H9 (cell line): ENCODE measurements at regions not wholly inside any gene's neighbourhood (a gene's known extent, or its start where the extent isn't known, plus 50 kb on each side); places are given as distances from the start of the nearest gene placed in this dataset.

ENCODE experiments used
- DNase-seq: peaks from one replicate; pipeline ENCODE4 v3.0.0-alpha.2; 2017
- H2AFZ ChIP-seq: one replicate; pipeline ENCODE4 v1.6.1; 2013; ENCODE audit warnings: mild to moderate bottlenecking, low read length, control low read depth, moderate library complexity
- H2AK5ac ChIP-seq: 2 replicates; pipeline ENCODE4 v1.6.1; 2013; ENCODE audit warnings: low read length, control low read depth, mixed read lengths; ENCODE audit not compliant: insufficient read length
- H2BK120ac ChIP-seq: one replicate; pipeline ENCODE4 v1.6.1; 2013; ENCODE audit warnings: low read depth, mild to moderate bottlenecking, low read length, control low read depth, inconsistent platforms; ENCODE audit not compliant: poor library complexity, severe bottlenecking
- H2BK12ac ChIP-seq: 2 replicates; pipeline ENCODE4 v1.6.1; 2013; ENCODE audit warnings: low read length, control low read depth, mixed read lengths, low read depth; ENCODE audit not compliant: insufficient read length
- H2BK15ac ChIP-seq: 2 replicates; pipeline ENCODE4 v1.6.1; 2013; ENCODE audit warnings: low read depth, low read length, control low read depth
- H2BK20ac ChIP-seq: one replicate; pipeline ENCODE4 v1.6.1; 2013; ENCODE audit warnings: low read depth, mild to moderate bottlenecking, low read length, control low read depth, inconsistent platforms; ENCODE audit not compliant: poor library complexity, severe bottlenecking
- H2BK5ac ChIP-seq: 2 replicates; pipeline ENCODE4 v1.6.1; 2013; ENCODE audit warnings: low read length, control low read depth, mixed read lengths; ENCODE audit not compliant: insufficient read length
- H3K14ac ChIP-seq: 2 replicates; pipeline ENCODE4 v1.6.1; 2013; ENCODE audit warnings: low read length, control low read depth; ENCODE audit not compliant: insufficient read depth
- H3K18ac ChIP-seq: 2 replicates; pipeline ENCODE4 v1.6.1; 2013; ENCODE audit warnings: low read depth, mild to moderate bottlenecking, mixed read lengths, low read length, control low read depth; ENCODE audit not compliant: insufficient read length
- H3K23ac ChIP-seq: 2 replicates; pipeline ENCODE4 v1.6.1; 2013; ENCODE audit warnings: low read length, control low read depth, mixed read lengths, low read depth; ENCODE audit not compliant: insufficient read length
- H3K23me2 ChIP-seq: 2 replicates; pipeline ENCODE4 v1.6.1; 2013; ENCODE audit warnings: low read depth, mild to moderate bottlenecking, mixed read lengths, low read length, control low read depth; ENCODE audit not compliant: insufficient read length, poor library complexity, severe bottlenecking
- H3K27ac ChIP-seq: 2 replicates; pipeline ENCODE4 v1.5.1; 2013; ENCODE audit warnings: low read length, control low read depth, mixed read lengths, low read depth; ENCODE audit not compliant: insufficient read length
- H3K27me3 ChIP-seq: 2 replicates; pipeline ENCODE4 v1.6.1; 2013; ENCODE audit warnings: low read length, control low read depth, inconsistent platforms; ENCODE audit not compliant: insufficient read depth
- H3K4ac ChIP-seq: 2 replicates; pipeline ENCODE4 v1.6.1; 2013; ENCODE audit warnings: low read depth, mild to moderate bottlenecking, control low read depth, inconsistent platforms, low read length, moderate library complexity
- H3K4me1 ChIP-seq: 2 replicates; pipeline ENCODE4 v1.6.1; 2013; ENCODE audit warnings: low read length, control low read depth, inconsistent platforms; ENCODE audit not compliant: insufficient read depth
- H3K4me2 ChIP-seq: 2 replicates; pipeline ENCODE4 v1.6.1; 2013; ENCODE audit warnings: low read length, control low read depth, mixed read lengths; ENCODE audit not compliant: insufficient read length, insufficient read depth
- H3K56ac ChIP-seq: 2 replicates; pipeline ENCODE4 v1.6.1; 2013; ENCODE audit warnings: low read depth, mild to moderate bottlenecking, mixed read lengths, low read length, control low read depth; ENCODE audit not compliant: insufficient read length
- H3K79me1 ChIP-seq: 2 replicates; pipeline ENCODE4 v1.6.1; 2013; ENCODE audit warnings: low read depth, mild to moderate bottlenecking, moderate library complexity, low read length, control low read depth, inconsistent platforms; ENCODE audit not compliant: insufficient read depth, poor library complexity, severe bottlenecking
- H3K79me2 ChIP-seq: 2 replicates; pipeline ENCODE4 v1.6.1; 2013; ENCODE audit warnings: low read length, control low read depth, inconsistent platforms; ENCODE audit not compliant: insufficient read depth
- H3K9ac ChIP-seq: 2 replicates; pipeline ENCODE4 v1.6.1; 2013; ENCODE audit warnings: low read length, control low read depth, mixed read lengths; ENCODE audit not compliant: insufficient read length; ENCODE audit errors: extremely low read depth
- H3K9me3 ChIP-seq: one replicate; pipeline ENCODE4 v1.6.1; 2013; ENCODE audit warnings: low read depth, low read length, inconsistent platforms; ENCODE audit not compliant: control insufficient read depth
- H3T11ph ChIP-seq: one replicate; pipeline ENCODE4 v1.6.1; 2013; ENCODE audit warnings: mild to moderate bottlenecking, low read length, control low read depth, inconsistent platforms
- H4K20me1 ChIP-seq: one replicate; pipeline ENCODE4 v1.6.1; 2013; ENCODE audit not compliant: control insufficient read depth, insufficient read length, insufficient read depth
- H4K5ac ChIP-seq: 2 replicates; pipeline ENCODE4 v1.6.1; 2013; ENCODE audit warnings: low read depth, mild to moderate bottlenecking, mixed read lengths, low read length, control low read depth; ENCODE audit not compliant: insufficient read length
- H4K8ac ChIP-seq: replicated peaks from 2 replicates; pipeline ENCODE4 v1.6.1; 2013; ENCODE audit warnings: low read length, control low read depth, mixed read lengths, low read depth; ENCODE audit not compliant: insufficient read length
- H4K91ac ChIP-seq: 2 replicates; pipeline ENCODE4 v1.6.1; 2013; ENCODE audit warnings: low read depth, mild to moderate bottlenecking, moderate library complexity, mixed read lengths, low read length, control low read depth; ENCODE audit not compliant: insufficient read length
- H3K27ac Mint-ChIP-seq, 3 experiments: 2 replicates in 2 of 3; 3 replicates in 1 of 3; pipeline ENCODE4 v1.8.0; 2020 to 2021; ENCODE audit warnings: mixed read lengths in 3 of 3, mild to moderate bottlenecking in 1 of 3, moderate library complexity in 1 of 3
- H3K27me3 Mint-ChIP-seq: 2 replicates; pipeline ENCODE4 v1.8.0; 2021; ENCODE audit warnings: low read depth, mild to moderate bottlenecking, moderate library complexity, mixed read lengths
- H3K36me3 Mint-ChIP-seq, 3 experiments: 2 replicates in 2 of 3; 3 replicates in 1 of 3; pipeline ENCODE4 v1.8.0; 2020 to 2021; ENCODE audit warnings: low read depth in 3 of 3, mixed read lengths in 3 of 3; ENCODE audit not compliant: insufficient read depth in 1 of 3
- H3K4me1 Mint-ChIP-seq, 2 experiments: 2 replicates each; pipeline ENCODE4 v1.8.0; 2020; ENCODE audit warnings: mixed read lengths in 2 of 2
- H3K4me3 Mint-ChIP-seq, 2 experiments: 2 replicates in 1 of 2; 3 replicates in 1 of 2; pipeline ENCODE4 v1.8.0; 2020 to 2021; ENCODE audit warnings: mild to moderate bottlenecking in 2 of 2, mixed read lengths in 2 of 2, moderate library complexity in 1 of 2
- H3K9me3 Mint-ChIP-seq, 2 experiments: 2 replicates in 1 of 2; 3 replicates in 1 of 2; pipeline ENCODE4 v1.8.0; 2020; ENCODE audit warnings: mild to moderate bottlenecking in 2 of 2, mixed read lengths in 2 of 2, moderate library complexity in 1 of 2
- WGBS: extraction: QIAGEN DNeasy Blood & Tissue Kit; methylation state at CpG from one replicate; pipeline ENCODE4 v1.1.7; 2013; ENCODE audit warnings: missing lambda C conversion rate, low lambda C conversion rate, mixed read lengths; ENCODE audit not compliant: insufficient read length; ENCODE audit errors: extremely low coverage; 5-methylcytosine and 5-hydroxymethylcytosine counted together
- TF ChIP-seq, protein P1 (sequence below): fragments of 200-600 bp; sonication (generic); conservative IDR thresholded peaks from 3 replicates; pipeline ENCODE4 v1.8.0; 2021; ENCODE audit warnings: antibody characterized with exemption, mild to moderate bottlenecking

DNA sequence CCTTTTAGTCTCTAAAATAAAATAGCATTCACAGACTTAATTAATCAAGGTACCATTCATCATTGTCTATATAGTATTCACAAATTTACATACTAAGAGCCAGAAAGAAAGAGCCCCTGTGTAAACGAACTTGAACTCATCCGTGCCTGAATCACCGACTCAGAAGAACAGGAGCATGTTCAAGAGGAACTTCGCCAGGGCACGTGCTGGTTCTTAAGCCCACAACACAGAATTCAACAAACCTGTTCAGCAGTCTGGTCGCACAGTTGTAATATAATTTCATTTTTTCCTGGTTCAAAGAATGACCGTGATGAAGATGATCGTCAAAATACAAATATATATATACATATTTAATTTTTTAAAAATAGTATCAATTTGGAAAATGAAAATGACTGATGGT is 141.9 kb downstream of the CETN3 start:
- Histone ChIP-seq H2BK120ac (no peak overlapping the region), H3K9me3 (no peaks in the 10 kb centered on the region), H4K91ac (no peak overlapping the region), H4K8ac (no peak overlapping the region), H3K27ac (no peak overlapping the region), H3K23ac (no peak overlapping the region), H3T11ph (no peak overlapping the region), H2AK5ac (no peak overlapping the region), H3K4me2 (no peak overlapping the region), H3K4ac (no peak overlapping the region), H4K20me1 (no peaks in the 10 kb centered on the region), H3K56ac (no peak overlapping the region), H2BK12ac (no peak overlapping the region), H3K9ac (no peak overlapping the region), H3K79me1 (no peaks in the 10 kb centered on the region), H3K23me2 (no peaks in the 10 kb centered on the region), H2BK5ac (no peak overlapping the region), H3K27me3 (no peaks in the 10 kb centered on the region), H4K5ac (no peak overlapping the region), H3K14ac (no peak overlapping the region), H2BK15ac (no peak overlapping the region), H3K4me1 (no peaks in the 10 kb centered on the region), H3K79me2 (no peaks in the 10 kb centered on the region), H2BK20ac (no peak overlapping the region), H3K18ac (no peak overlapping the region), H2AFZ (no peak overlapping the region)
- Mint-ChIP-seq H3K4me3 (no peak overlapping the region), H3K36me3 (no peaks in the 10 kb centered on the region), H3K4me1 (peaks cover 10 to 12% of the 10 kb centered on the region in 2 experiments), H3K9me3 (no peaks in the 10 kb centered on the region), H3K27ac (no peak overlapping the region), H3K27me3 (no peaks in the 10 kb centered on the region)
- DNase-seq = no peak
- no CpG with 5 or more reads among the region's 8 CpGs for WGBS
- TF ChIP-seq, protein P1, sequence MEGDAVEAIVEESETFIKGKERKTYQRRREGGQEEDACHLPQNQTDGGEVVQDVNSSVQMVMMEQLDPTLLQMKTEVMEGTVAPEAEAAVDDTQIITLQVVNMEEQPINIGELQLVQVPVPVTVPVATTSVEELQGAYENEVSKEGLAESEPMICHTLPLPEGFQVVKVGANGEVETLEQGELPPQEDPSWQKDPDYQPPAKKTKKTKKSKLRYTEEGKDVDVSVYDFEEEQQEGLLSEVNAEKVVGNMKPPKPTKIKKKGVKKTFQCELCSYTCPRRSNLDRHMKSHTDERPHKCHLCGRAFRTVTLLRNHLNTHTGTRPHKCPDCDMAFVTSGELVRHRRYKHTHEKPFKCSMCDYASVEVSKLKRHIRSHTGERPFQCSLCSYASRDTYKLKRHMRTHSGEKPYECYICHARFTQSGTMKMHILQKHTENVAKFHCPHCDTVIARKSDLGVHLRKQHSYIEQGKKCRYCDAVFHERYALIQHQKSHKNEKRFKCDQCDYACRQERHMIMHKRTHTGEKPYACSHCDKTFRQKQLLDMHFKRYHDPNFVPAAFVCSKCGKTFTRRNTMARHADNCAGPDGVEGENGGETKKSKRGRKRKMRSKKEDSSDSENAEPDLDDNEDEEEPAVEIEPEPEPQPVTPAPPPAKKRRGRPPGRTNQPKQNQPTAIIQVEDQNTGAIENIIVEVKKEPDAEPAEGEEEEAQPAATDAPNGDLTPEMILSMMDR = no peak
